A673 (cell line): ENCODE measurements at regions not wholly inside any gene's neighbourhood (a gene's known extent, or its start where the extent isn't known, plus 50 kb on each side); places are given as distances from the start of the nearest gene placed in this dataset.

Experiments
- CTCF ChIP-seq: fragments of 300-800, 200-600 bp; sonication (generic); conservative IDR thresholded peaks from 2 replicates; pipeline ENCODE4 v1.5.1; 2017; ENCODE audit warnings: low read depth, mild to moderate bottlenecking, antibody characterized with exemption, low read length, moderate library complexity, mixed read lengths
- EZH2 ChIP-seq: fragments of 200-600 bp; sonication (generic); IDR thresholded peaks from 2 replicates; pipeline ENCODE4 v1.6.1; 2017; ENCODE audit warnings: borderline replicate concordance, low read depth, mild to moderate bottlenecking, mixed read lengths, antibody characterized with exemption, low read length; ENCODE audit not compliant: poor library complexity, severe bottlenecking

GRCh38 chr3:66163222-66163621, 57.6 kb upstream of the SLC25A26 start:
- TF ChIP-seq CTCF (no peak), EZH2 (no peak)
